ENCODE measurements at regions not wholly inside any gene's neighbourhood (a gene's known extent, or its start where the extent isn't known, plus 50 kb on each side); places are given as distances from the start of the nearest gene placed in this dataset.
A peak's percentile ranks its signal among the peaks of the same experiment; 100 is the strongest.

DNA sequence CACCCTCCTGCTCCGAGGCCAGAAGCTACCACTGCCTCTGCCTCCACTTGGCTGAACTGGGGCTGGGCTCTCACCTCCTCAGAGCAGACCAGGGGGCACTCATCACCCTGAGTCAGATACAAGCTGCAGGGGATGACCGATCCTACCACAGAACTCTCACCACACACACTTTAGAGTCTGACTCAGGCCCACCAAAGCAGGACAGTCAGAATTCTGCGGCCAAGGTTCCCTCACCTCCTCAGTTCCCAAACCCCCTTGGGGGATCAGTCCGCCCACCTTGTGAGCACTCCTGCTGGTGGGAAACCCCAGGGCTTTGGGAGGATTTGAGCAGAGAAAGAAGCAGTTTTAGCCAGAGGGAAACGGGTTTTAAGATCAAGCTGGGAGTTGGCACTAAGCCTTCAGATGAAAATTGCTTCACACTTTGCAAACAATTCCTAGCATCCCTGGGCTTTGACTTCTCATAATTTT lies 587.8 kb upstream of the JAG1 start:
- Histone ChIP-seq H3K27me3 (no peaks in the 10 kb centered on the region), H3K4me1 (peaks cover 0 to 6% (median under 1%) of the 10 kb centered on the region in 9 donors), H3K27ac (no peak overlapping the region), H3K36me3 (no peaks in the 10 kb centered on the region), H3K4me3 (no peak overlapping the region), H3K9me3 (peaks cover 0 to 26% (median 0%) of the 10 kb centered on the region in 11 donors)
- TF ChIP-seq, protein P1, sequence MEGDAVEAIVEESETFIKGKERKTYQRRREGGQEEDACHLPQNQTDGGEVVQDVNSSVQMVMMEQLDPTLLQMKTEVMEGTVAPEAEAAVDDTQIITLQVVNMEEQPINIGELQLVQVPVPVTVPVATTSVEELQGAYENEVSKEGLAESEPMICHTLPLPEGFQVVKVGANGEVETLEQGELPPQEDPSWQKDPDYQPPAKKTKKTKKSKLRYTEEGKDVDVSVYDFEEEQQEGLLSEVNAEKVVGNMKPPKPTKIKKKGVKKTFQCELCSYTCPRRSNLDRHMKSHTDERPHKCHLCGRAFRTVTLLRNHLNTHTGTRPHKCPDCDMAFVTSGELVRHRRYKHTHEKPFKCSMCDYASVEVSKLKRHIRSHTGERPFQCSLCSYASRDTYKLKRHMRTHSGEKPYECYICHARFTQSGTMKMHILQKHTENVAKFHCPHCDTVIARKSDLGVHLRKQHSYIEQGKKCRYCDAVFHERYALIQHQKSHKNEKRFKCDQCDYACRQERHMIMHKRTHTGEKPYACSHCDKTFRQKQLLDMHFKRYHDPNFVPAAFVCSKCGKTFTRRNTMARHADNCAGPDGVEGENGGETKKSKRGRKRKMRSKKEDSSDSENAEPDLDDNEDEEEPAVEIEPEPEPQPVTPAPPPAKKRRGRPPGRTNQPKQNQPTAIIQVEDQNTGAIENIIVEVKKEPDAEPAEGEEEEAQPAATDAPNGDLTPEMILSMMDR (IDR thresholded peaks at IDR 0.05) = no peak
- 69 to 74% methylated on average over 5 of the region's 5 CpGs for WGBS, 2 donors
- ATAC-seq = peak in 1 of 8 donors; percentile 31
- no peak for DNase-seq
- intact Hi-C loops (cut with DNase I) = loop anchor here in 3 of 10 donors (10.0 kb wide), 2 partner anchors 47 to 587 kb away; partner anchors contain the start of gene JAG1 (in 1 of the 3)

DNA sequence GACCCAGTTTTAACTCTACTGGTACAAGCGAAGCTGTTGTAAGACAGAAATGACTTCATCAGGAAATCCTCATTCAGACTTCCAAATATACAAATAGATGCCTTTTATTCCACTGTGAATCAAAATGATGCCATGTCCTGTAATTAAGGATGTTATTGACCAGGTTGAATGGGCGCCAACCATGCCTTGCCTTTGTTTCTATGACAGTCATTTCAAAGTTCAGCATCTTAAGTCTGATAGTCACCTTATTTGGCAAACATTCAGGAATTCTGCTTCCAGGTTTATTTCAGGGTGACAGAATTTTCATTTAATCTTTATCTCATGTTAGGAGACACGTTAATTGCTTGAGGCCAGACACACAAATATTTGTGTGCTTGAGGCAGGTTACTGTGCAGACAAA lies 592.8 kb upstream of the JAG1 start:
- H3K4me1 ChIP-seq = peaks cover 6 to 29% (median 17%) of the 10 kb centered on the region in 9 donors
- 57 to 58% methylated on average over 3 of the region's 3 CpGs for WGBS, 2 donors
- intact Hi-C loops (cut with DNase I) = loop anchor here in 5 of 10 donors (5.0 to 10.0 kb wide), 4 partner anchors 39 to 592 kb away; partner anchors contain the start of gene JAG1 (in 1 of the 5)
- H3K36me3 ChIP-seq = no peaks in the 10 kb centered on the region
- no peak overlapping the region for H3K4me3 ChIP-seq
- H3K27me3 ChIP-seq = no peaks in the 10 kb centered on the region
- H3K9me3 ChIP-seq = no peaks in the 10 kb centered on the region
- TF ChIP-seq, protein P1 (IDR thresholded peaks at IDR 0.05) = no peak
- DNase-seq (no peak), ATAC-seq (no peak)
- peak overlapping the region in 6 of 10 donors; percentile 9 to 65 (median 58) for H3K27ac ChIP-seq

DNA sequence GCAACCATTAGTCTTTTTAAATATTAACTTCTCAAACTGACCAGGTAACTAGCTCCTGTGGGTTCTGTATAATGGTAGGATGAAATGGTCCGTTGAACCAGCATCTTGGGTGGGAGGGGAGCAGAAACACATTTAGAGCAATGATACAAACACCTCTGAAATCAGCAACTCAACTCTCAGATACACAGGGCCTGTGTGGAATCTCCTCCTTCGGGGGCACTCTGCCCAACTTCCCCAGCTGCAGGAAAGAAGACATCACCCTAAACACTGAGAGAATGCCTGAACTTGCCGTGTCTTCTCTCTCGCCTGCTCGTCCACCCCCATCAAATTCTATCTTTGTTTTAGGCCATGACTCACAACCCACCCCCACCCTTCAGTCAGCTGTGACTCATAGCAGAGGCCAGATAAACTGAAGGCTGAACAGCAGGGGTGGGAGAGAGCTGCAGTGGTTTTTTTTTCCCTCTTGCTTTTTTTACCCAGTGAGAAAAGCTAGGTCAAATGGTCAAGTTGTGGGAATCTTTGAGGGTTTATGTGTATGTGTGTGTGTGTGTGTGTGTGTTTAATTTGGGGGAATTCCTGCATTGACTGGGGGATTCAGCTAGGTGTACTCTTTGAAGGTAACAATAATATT lies 593.4 kb upstream of the JAG1 start:
- Histone ChIP-seq H3K36me3 (no peaks in the 10 kb centered on the region), H3K4me3 (no peak overlapping the region), H3K27ac (peak overlapping the region in 8 of 10 donors; percentile 9 to 65 (median 47)), H3K27me3 (no peaks in the 10 kb centered on the region), H3K4me1 (peaks cover 6 to 24% (median 17%) of the 10 kb centered on the region in 9 donors), H3K9me3 (no peaks in the 10 kb centered on the region)
- TF ChIP-seq, protein P1 (IDR thresholded peaks at IDR 0.05) = peak in 3 of 9 donors; percentile 8 to 14 (median 12)
- intact Hi-C loops (cut with DNase I) = loop anchor here in 5 of 10 donors (5.0 to 10.0 kb wide), 4 partner anchors 40 to 592 kb away; partner anchors contain the start of gene JAG1 (in 1 of the 5)
- peak; percentile 79 to 96 (median 93) for ATAC-seq
- 29 to 30% methylated on average over 5 of the region's 5 CpGs for WGBS, 2 donors
- peak; percentile 15 to 69 for DNase-seq

DNA sequence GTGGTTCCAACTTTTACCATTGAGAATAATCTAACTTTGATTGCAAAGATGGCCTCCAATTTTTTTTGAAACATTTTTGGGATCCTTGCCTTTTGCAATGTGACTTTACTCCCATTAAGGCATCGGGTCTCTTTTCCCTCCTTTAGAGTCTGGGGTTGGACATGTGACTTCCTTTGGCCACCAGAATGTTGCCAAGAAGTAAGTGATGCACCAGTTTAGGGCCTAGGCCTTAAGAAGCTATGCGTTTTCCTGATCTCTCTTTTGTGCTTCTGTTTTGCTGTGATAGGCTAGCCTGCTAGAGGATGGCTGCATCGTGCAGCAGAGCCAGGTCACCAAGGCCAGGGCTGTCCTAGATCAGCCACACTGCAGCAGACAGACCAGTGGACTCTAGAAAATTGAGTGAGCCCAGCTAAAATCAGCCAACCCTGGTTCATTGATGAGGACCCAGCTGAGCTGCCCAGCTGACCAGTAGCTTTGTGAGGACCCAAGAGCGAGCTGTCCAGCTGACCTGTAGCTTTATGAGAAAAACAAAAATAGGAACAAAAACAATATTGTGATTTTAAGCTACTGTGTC lies 594.0 kb upstream of the JAG1 start:
- ATAC-seq (peak in 5 of 8 donors; percentile 3 to 17 (median 13)), DNase-seq (no peak)
- intact Hi-C loops (cut with DNase I) = loop anchor here in 5 of 10 donors (5.0 to 10.0 kb wide), 4 partner anchors 41 to 593 kb away; partner anchors contain the start of gene JAG1 (in 1 of the 5)
- no peaks in the 10 kb centered on the region for H3K9me3 ChIP-seq
- no peaks in the 10 kb centered on the region for H3K27me3 ChIP-seq
- WGBS, 2 donors = 67 to 76% methylated on average over 4 of the region's 4 CpGs
- H3K36me3 ChIP-seq = no peaks in the 10 kb centered on the region
- H3K27ac ChIP-seq = peak overlapping the region in 7 of 10 donors; percentile 9 to 65 (median 46)
- H3K4me3 ChIP-seq = no peak overlapping the region
- TF ChIP-seq, protein P1 (IDR thresholded peaks at IDR 0.05) = no peak
- H3K4me1 ChIP-seq = peaks cover 6 to 24% (median 17%) of the 10 kb centered on the region in 9 donors
